ENCODE measurements at regions not wholly inside any gene's neighbourhood (a gene's known extent, or its start where the extent isn't known, plus 50 kb on each side); places are given as distances from the start of the nearest gene placed in this dataset.

DNA sequence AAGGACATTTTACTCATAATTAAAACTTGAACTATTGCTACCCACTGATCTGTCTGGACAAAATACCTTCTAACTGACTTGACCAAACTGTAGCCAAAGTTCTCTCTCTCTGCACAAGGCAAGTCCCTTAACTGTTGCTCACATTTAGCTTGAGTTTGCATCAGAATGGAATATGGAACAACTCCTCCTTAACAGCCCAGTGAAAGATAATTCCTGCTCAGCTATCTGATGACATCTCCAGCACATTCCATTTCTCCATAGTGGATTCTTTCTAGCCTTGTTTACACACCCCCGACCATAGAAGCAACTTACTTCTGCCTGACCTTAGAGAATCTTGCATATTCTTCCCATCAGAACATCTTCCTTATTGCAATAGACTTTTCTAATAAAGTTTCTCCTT, 317.2 kb upstream of the CDH2 start:
- no peak overlapping the region for H2BK120ac ChIP-seq (ENCODE audit: low read depth, low read length, poor library complexity, severe bottlenecking)
- no peak overlapping the region for H3K23ac ChIP-seq (ENCODE audit: insufficient read length, low read depth, low read length)
- no peaks in the 10 kb centered on the region for H3K79me1 ChIP-seq (ENCODE audit: insufficient read depth, low read depth, low read length, poor library complexity, severe bottlenecking)
- no peak overlapping the region for H3K9ac ChIP-seq (ENCODE audit: extremely low read depth, insufficient read length, low read length)
- no peaks in the 10 kb centered on the region for H3K9me3 ChIP-seq (ENCODE audit: control insufficient read depth, low read depth, low read length)
- H2AFZ ChIP-seq (ENCODE audit: low read length): no peak overlapping the region
- H3K4ac ChIP-seq (ENCODE audit: low read depth, low read length): no peak overlapping the region
- no peak overlapping the region for H3K56ac ChIP-seq (ENCODE audit: insufficient read length, low read depth, low read length)
- H3K23me2 ChIP-seq (ENCODE audit: insufficient read length, low read depth, low read length, poor library complexity, severe bottlenecking): no peaks in the 10 kb centered on the region
- DNase-seq: no peak
- no peak overlapping the region for H2AK5ac ChIP-seq (ENCODE audit: insufficient read length, low read length)
- TF ChIP-seq CTCF (conservative IDR thresholded peaks at IDR 0.05): no peak
- H2BK20ac ChIP-seq (ENCODE audit: low read depth, low read length, poor library complexity, severe bottlenecking): no peak overlapping the region
- no peaks in the 10 kb centered on the region for H3K27me3 Mint-ChIP-seq (ENCODE audit: low read depth)
- no peaks in the 10 kb centered on the region for H3K4me1 ChIP-seq (ENCODE audit: insufficient read depth, low read length)
- H3K4me2 ChIP-seq (ENCODE audit: insufficient read depth, insufficient read length, low read length): no peak overlapping the region
- peaks cover 0 to 3% of the 10 kb centered on the region in 2 experiments; a peak in 1 of 5 replicates for H3K9me3 Mint-ChIP-seq
- no peak overlapping the region for H4K91ac ChIP-seq (ENCODE audit: insufficient read length, low read depth, low read length)
- H3K18ac ChIP-seq (ENCODE audit: insufficient read length, low read depth, low read length): no peak overlapping the region
- no peak overlapping the region for H3K4me3 Mint-ChIP-seq
- peaks cover 0 to 4% of the 10 kb centered on the region in 2 experiments; a peak in 1 of 4 replicates for H3K4me1 Mint-ChIP-seq
- no peaks in the 10 kb centered on the region for H3K36me3 Mint-ChIP-seq (ENCODE audit: insufficient read depth in 1 of 3, low read depth in 3 of 3)
- no peak overlapping the region for H2BK5ac ChIP-seq (ENCODE audit: insufficient read length, low read length)
- no peaks in the 10 kb centered on the region for H3K79me2 ChIP-seq (ENCODE audit: insufficient read depth, low read length)
- no peak overlapping the region for H3K27ac Mint-ChIP-seq
- no peak overlapping the region for H3K14ac ChIP-seq (ENCODE audit: insufficient read depth, low read length)
- H2BK15ac ChIP-seq (ENCODE audit: low read depth, low read length): no peak overlapping the region
- H2BK12ac ChIP-seq (ENCODE audit: insufficient read length, low read depth, low read length): no peak overlapping the region
- no peak overlapping the region for H3K27ac ChIP-seq (ENCODE audit: insufficient read length, low read depth, low read length)
- no CpG with 5 or more reads among the region's 1 CpG for WGBS (ENCODE audit: extremely low coverage, insufficient read length, low lambda C conversion rate)
- H3T11ph ChIP-seq (ENCODE audit: low read length): no peak overlapping the region
- H3K27me3 ChIP-seq (ENCODE audit: insufficient read depth, low read length): no peaks in the 10 kb centered on the region
- H4K5ac ChIP-seq (ENCODE audit: insufficient read length, low read depth, low read length): no peak overlapping the region
- no peak overlapping the region for H4K8ac ChIP-seq (replicated peaks; ENCODE audit: insufficient read length, low read depth, low read length)
- no peaks in the 10 kb centered on the region for H4K20me1 ChIP-seq (ENCODE audit: control insufficient read depth, insufficient read depth, insufficient read length)
